Transverse colon (tissue), 4 donors: ENCODE measurements at regions not wholly inside any gene's neighbourhood (a gene's known extent, or its start where the extent isn't known, plus 50 kb on each side); places are given as distances from the start of the nearest gene placed in this dataset.
A peak's percentile ranks its signal among the peaks of the same experiment; 100 is the strongest.

Experiments used
- DNase-seq: peaks from one replicate; pipeline ENCODE4 v3.0.0-alpha.2; 2019
- H3K27ac ChIP-seq, 4 donors: fragments of 200-600 bp; sonication (generic); 2 replicates each; pipeline ENCODE4 v1.5.1; 2016 to 2018; ENCODE audit warnings: inconsistent platforms in 4 of 4
- H3K27me3 ChIP-seq: fragments of 200-600 bp; sonication (generic); 2 replicates; pipeline ENCODE4 v1.5.1; 2017; ENCODE audit warnings: inconsistent platforms
- H3K36me3 ChIP-seq, 4 donors: fragments of 200-600 bp; sonication (generic); 2 replicates each; pipeline ENCODE4 v1.5.1; 2017 to 2019; ENCODE audit warnings: inconsistent platforms in 4 of 4
- H3K4me1 ChIP-seq, 4 donors: fragments of 200-600 bp; sonication (generic); 2 replicates each; pipeline ENCODE4 v1.5.1; 2017 to 2020; ENCODE audit warnings: inconsistent platforms in 4 of 4
- H3K4me3 ChIP-seq, 4 donors: fragments of 200-600 bp; sonication (generic); 1 replicate in 1 of 4; 2 replicates in 3 of 4; pipeline versions ENCODE4 v1.5.1 to v1.6.1; 2017 to 2019; ENCODE audit warnings: inconsistent platforms in 4 of 4
- H3K9me3 ChIP-seq, 2 donors: fragments of 200-600 bp; sonication (generic); 2 replicates each; pipeline ENCODE4 v1.5.1; 2017 to 2019; ENCODE audit warnings: inconsistent platforms in 2 of 2
- EP300 ChIP-seq: sonication (generic); formaldehyde crosslinking; IDR thresholded peaks from one replicate; pipeline ENCODE4 v1.6.1; 2017; ENCODE audit warnings: antibody characterized with exemption, low read depth
- POLR2A ChIP-seq: fragments of 450-650 bp; IDR thresholded peaks from one replicate; pipeline ENCODE4 v1.6.1; 2016; ENCODE audit warnings: antibody characterized with exemption, mild to moderate bottlenecking, moderate library complexity
- POLR2AphosphoS5 ChIP-seq, 3 donors: sonication (generic); formaldehyde crosslinking; IDR thresholded peaks; one replicate each; pipeline ENCODE4 v1.6.1; 2016; ENCODE audit warnings: antibody characterized with exemption in 3 of 3
- WGBS, 2 donors: methylation state at CpG; one replicate each; pipeline ENCODE4 v1.1.5; 2018; ENCODE audit warnings: low coverage in 1 of 2; 5-methylcytosine and 5-hydroxymethylcytosine counted together
- in situ Hi-C, 4 donors: fragments of 200-750 bp; cut with MboI; loops; one replicate each; pipeline versions ENCODE4 v1.15.0 to v1.15.1; 2017; ENCODE audit warnings: low sequenced_read_pairs in 3 of 4, low pct_ligation_motif_present in 1 of 4, low pct_unique_long_range_greater_than_20kb in 1 of 4
- intact Hi-C: fragments of 100-400 bp; cut with DNase I; formaldehyde crosslinking; loops from one replicate; pipeline ENCODE4 v1.15.1; 2023; ENCODE audit warnings: low total_unique reads
- TF ChIP-seq, protein P1 (sequence below), 5 experiments: fragments of 200-600 bp in 3 of 5; fragments of 450-650 bp in 2 of 5; sonication (generic) in 3 of 5; IDR thresholded peaks; 1 replicate in 2 of 5; 2 replicates in 3 of 5; pipeline ENCODE4 v1.5.1; 2016 to 2017; ENCODE audit warnings: antibody characterized with exemption in 5 of 5, inconsistent platforms in 3 of 5, mild to moderate bottlenecking in 2 of 5, moderate library complexity in 1 of 5

DNA sequence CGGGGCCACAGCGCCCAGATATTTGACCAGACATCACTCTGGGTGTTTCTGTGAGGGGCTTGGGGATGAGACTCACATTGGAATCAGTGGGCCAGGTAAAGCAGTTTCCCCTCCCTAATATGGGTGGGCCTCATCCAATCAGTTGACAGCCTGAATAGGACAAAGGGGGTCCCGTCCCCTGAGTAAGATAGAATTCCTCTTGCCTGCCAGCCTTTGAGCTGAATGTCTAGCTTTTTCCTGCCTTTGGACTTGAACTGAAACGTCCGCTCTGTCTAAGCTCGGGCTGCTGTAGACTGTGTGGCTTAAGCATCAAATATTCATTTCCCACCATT is 88.8 kb upstream of the DIO3 start:
- Histone ChIP-seq H3K4me1 (peaks cover 5 to 22% (median 12%) of the 10 kb centered on the region in 4 donors), H3K27me3 (no peaks in the 10 kb centered on the region), H3K9me3 (no peaks in the 10 kb centered on the region), H3K36me3 (no peaks in the 10 kb centered on the region), H3K4me3 (no peak overlapping the region), H3K27ac (no peak overlapping the region)
- no peak for TF ChIP-seq POLR2A
- TF ChIP-seq POLR2AphosphoS5 (IDR thresholded peaks at IDR 0.05), result no peak
- TF ChIP-seq, protein P1, sequence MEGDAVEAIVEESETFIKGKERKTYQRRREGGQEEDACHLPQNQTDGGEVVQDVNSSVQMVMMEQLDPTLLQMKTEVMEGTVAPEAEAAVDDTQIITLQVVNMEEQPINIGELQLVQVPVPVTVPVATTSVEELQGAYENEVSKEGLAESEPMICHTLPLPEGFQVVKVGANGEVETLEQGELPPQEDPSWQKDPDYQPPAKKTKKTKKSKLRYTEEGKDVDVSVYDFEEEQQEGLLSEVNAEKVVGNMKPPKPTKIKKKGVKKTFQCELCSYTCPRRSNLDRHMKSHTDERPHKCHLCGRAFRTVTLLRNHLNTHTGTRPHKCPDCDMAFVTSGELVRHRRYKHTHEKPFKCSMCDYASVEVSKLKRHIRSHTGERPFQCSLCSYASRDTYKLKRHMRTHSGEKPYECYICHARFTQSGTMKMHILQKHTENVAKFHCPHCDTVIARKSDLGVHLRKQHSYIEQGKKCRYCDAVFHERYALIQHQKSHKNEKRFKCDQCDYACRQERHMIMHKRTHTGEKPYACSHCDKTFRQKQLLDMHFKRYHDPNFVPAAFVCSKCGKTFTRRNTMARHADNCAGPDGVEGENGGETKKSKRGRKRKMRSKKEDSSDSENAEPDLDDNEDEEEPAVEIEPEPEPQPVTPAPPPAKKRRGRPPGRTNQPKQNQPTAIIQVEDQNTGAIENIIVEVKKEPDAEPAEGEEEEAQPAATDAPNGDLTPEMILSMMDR (IDR thresholded peaks at IDR 0.05), result no peak
- WGBS, 2 donors, result 79 to 95% methylated on average over 3 to 6 of the region's 6 CpGs
- DNase-seq, result no peak
- in situ Hi-C loops (no loop called here), intact Hi-C loops (no loop called here)

DNA sequence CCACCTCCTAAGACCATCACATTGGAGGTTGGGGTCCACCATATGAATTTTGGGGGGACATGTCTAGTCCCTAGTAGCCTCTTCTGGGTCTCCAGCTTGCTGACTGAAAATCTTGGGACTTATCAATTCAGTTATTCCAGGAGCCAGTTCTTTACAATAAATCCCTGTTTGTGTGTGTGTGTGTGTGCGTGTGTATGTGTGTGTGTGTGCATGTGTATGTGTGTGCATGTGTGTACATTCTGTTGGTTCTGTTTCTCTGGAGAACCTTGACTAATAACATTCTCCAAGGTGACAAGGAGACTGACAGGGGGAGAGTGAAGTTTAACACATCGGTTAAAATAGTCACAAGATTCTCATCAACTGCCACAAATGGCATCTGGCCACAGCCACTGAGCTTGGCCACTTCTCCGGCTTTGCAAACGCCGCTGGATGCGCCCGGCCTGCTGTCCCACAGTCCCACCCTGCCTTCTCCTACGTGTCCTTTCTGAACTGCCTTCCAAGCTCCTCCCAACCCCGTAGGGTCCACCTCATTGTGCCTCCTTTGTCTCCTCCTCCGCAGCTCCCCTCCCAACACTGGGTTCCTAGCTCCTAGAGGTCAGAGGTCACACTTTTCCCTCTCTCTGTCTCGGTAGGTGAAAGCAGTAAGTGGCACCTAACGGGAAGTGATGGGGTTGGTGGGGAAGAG is 88.1 kb upstream of the DIO3 start:
- H3K4me1 ChIP-seq, result peaks cover 5 to 27% (median 13%) of the 10 kb centered on the region in 4 donors
- no peaks in the 10 kb centered on the region for H3K27me3 ChIP-seq
- H3K9me3 ChIP-seq, result no peaks in the 10 kb centered on the region
- H3K27ac ChIP-seq, result no peak overlapping the region
- H3K4me3 ChIP-seq, result no peak overlapping the region
- in situ Hi-C loops, result no loop called here
- WGBS, 2 donors, result 80 to 85% methylated on average over 2 to 12 of the region's 12 CpGs
- TF ChIP-seq, protein P1 (IDR thresholded peaks at IDR 0.05), result no peak
- TF ChIP-seq POLR2AphosphoS5 (IDR thresholded peaks at IDR 0.05), result no peak
- TF ChIP-seq POLR2A, result no peak
- TF ChIP-seq EP300, result no peak
- intact Hi-C loops, result no loop called here
- DNase-seq, result no peak
- no peaks in the 10 kb centered on the region for H3K36me3 ChIP-seq

DNA sequence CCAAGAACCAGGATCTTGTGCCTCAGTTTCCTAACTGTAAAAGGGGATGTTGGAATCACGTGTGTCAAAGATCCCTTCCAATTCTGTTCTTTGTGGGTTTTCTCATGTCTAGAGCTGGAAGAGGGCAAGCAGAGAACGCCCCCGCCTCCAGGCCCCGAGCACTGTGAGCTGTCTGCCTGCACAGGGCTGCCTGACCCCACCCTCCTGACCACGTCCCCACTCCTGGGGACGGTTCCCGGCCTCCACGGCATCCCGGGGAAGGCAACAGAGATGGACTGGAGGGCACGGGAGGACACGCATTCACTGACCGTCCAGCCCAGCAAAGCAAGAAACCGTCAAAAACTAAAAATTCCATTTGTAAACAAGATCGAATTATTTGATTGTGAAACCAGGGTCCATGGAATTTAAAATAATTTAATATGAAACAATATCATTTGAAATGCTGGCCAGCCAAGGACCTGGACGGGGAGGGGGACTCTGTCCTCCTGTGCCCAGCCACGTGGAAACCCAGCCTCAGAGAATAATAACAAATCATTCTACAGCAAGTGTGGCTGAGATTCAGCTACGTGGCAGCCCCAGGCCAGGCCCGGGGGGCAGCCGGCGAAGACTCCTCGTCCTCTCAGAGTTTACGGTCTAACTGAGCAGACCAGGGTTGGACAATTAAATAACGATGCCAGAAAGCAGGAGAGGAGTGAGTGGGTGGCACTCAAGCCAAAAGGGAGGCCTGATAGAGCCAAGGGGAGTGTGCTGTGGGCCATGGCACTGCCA is 87.3 kb upstream of the DIO3 start:
- TF ChIP-seq POLR2A (no peak), POLR2AphosphoS5 (IDR thresholded peaks at IDR 0.05) (no peak), EP300 (no peak)
- TF ChIP-seq, protein P1 (IDR thresholded peaks at IDR 0.05), result no peak
- in situ Hi-C loops (no loop called here), intact Hi-C loops (no loop called here)
- Histone ChIP-seq H3K27ac (no peak overlapping the region), H3K27me3 (no peaks in the 10 kb centered on the region), H3K4me3 (no peak overlapping the region), H3K9me3 (no peaks in the 10 kb centered on the region), H3K36me3 (no peaks in the 10 kb centered on the region), H3K4me1 (peaks cover 5 to 27% (median 13%) of the 10 kb centered on the region in 4 donors)
- WGBS, 2 donors, result 80% methylated on average over 23 of the region's 23 CpGs; no CpG with 5 or more reads in 1 of the 2 donors
- DNase-seq, result no peak

DNA sequence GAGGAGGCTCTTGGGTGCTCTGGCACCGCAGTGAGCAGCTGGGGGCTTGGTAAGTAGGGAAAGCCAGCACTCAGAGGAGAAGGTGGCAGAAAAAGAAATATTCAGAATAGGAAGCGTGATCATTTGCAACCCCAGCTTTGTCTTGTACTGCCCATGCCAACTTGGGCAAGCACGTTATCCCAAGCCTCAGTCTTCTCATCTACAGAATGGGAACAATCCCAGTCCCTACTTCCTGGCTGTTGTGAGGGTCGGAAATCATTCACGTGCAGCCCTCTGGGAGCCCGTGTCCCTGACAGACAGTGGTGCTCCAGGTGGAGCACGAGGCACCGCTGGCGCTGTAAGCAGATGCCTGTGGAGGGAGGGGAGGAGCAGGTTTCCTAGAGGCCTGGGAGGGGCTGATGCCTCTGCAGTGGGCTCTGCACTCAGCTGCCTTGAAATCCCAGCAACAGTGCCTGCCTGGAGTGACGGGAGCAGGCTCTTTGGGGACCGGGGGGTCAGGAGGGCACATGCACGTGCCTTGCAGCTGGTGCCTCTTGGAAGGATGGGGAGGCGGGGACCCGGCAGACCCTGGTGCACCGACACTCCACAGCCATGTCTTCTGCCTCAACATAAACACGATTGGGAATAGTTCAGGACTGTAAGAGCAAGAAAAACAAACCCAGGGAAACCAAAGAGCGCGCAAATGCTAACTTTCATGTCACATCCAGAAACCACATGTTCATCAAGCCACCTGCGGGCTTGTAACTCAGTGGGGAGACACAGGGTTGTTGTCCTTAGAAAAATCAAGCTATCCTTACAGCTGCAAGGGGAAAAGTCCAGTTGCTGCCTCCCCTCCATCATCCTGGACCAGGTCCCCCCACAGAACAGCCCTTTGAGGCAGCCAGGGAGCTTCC is 86.5 kb upstream of the DIO3 start:
- H3K36me3 ChIP-seq, result no peaks in the 10 kb centered on the region
- no peaks in the 10 kb centered on the region for H3K9me3 ChIP-seq
- in situ Hi-C loops (no loop called here), intact Hi-C loops (no loop called here)
- DNase-seq, result no peak
- peak overlapping the region in 2 of 4 donors; percentile 9 to 70 for H3K27ac ChIP-seq
- no peak overlapping the region for H3K4me3 ChIP-seq
- H3K27me3 ChIP-seq, result no peaks in the 10 kb centered on the region
- H3K4me1 ChIP-seq, result peaks cover 5 to 27% (median 13%) of the 10 kb centered on the region in 4 donors
- WGBS, 2 donors, result 83 to 89% methylated on average over 3 to 19 of the region's 19 CpGs
- TF ChIP-seq POLR2AphosphoS5 (IDR thresholded peaks at IDR 0.05) (no peak), POLR2A (no peak), EP300 (no peak)
- TF ChIP-seq, protein P1 (IDR thresholded peaks at IDR 0.05), result no peak
